ENCODE measurements at regions not wholly inside any gene's neighbourhood (a gene's known extent, or its start where the extent isn't known, plus 50 kb on each side); places are given as distances from the start of the nearest gene placed in this dataset.

- Histone ChIP-seq H3K27me3 (replicated peaks) (no peaks in the 10 kb centered on the region), H3K4me3 (ENCODE audit: low read depth, low read length) (no peak overlapping the region), H3K36me3 (replicated peaks) (no peaks in the 10 kb centered on the region), H3K27ac (no peak overlapping the region)
- no peak for DNase-seq
- TF ChIP-seq CTCF (IDR thresholded peaks at IDR 0.05; ENCODE audit: low read depth, low read length, missing control alignments), result no peak
- in situ Hi-C loops (cut with HindIII; ENCODE audit: low pct_ligation_motif_present, low sequenced_read_pairs), result no loop called here
These were observed 619.3 kb downstream of the PTPRU start for GRCh38 chr1:29855561-29856160.

- TF ChIP-seq CTCF (IDR thresholded peaks at IDR 0.05; ENCODE audit: low read depth, low read length, missing control alignments), result no peak
- Histone ChIP-seq H3K27ac (no peak overlapping the region), H3K4me3 (ENCODE audit: low read depth, low read length) (no peak overlapping the region), H3K36me3 (replicated peaks) (no peaks in the 10 kb centered on the region), H3K27me3 (replicated peaks) (no peaks in the 10 kb centered on the region)
- in situ Hi-C loops (cut with HindIII; ENCODE audit: low pct_ligation_motif_present, low sequenced_read_pairs), result no loop called here
- DNase-seq, result no peak
These were observed 618.5 kb downstream of the PTPRU start for GRCh38 chr1:29854700-29855276.

- no peaks in the 10 kb centered on the region for H3K27me3 ChIP-seq (replicated peaks)
- H3K27ac ChIP-seq, result no peak overlapping the region
- TF ChIP-seq CTCF (IDR thresholded peaks at IDR 0.05; ENCODE audit: low read depth, low read length, missing control alignments), result no peak
- no peak overlapping the region for H3K4me3 ChIP-seq (ENCODE audit: low read depth, low read length)
- no peak for DNase-seq
- in situ Hi-C loops (cut with HindIII; ENCODE audit: low pct_ligation_motif_present, low sequenced_read_pairs), result no loop called here
- H3K36me3 ChIP-seq (replicated peaks), result no peaks in the 10 kb centered on the region
These were observed 617.5 kb downstream of the PTPRU start for GRCh38 chr1:29853716-29854330.

GRCh38 chr1:29852248-29852647 lies 615.9 kb downstream of the PTPRU start:
- no peak overlapping the region for H3K4me3 ChIP-seq (ENCODE audit: low read depth, low read length)
- no peak for TF ChIP-seq CTCF (IDR thresholded peaks at IDR 0.05; ENCODE audit: low read depth, low read length, missing control alignments)
- DNase-seq, result no peak

GRCh38 chr1:29851691-29852090 lies 615.4 kb downstream of the PTPRU start:
- Histone ChIP-seq H3K4me3 (ENCODE audit: low read depth, low read length) (no peak overlapping the region), H3K27ac (no peak overlapping the region), H3K36me3 (replicated peaks) (no peaks in the 10 kb centered on the region), H3K27me3 (replicated peaks) (no peaks in the 10 kb centered on the region)
- DNase-seq, result no peak
- in situ Hi-C loops (cut with HindIII; ENCODE audit: low pct_ligation_motif_present, low sequenced_read_pairs), result no loop called here
- no peak for TF ChIP-seq CTCF (IDR thresholded peaks at IDR 0.05; ENCODE audit: low read depth, low read length, missing control alignments)

More at GRCh38 chr1:29852248-29852647, 615.9 kb downstream of the PTPRU start:
- in situ Hi-C loops (cut with HindIII; ENCODE audit: low pct_ligation_motif_present, low sequenced_read_pairs), result no loop called here
- H3K27me3 ChIP-seq (replicated peaks), result no peaks in the 10 kb centered on the region
- no peak overlapping the region for H3K27ac ChIP-seq
- H3K36me3 ChIP-seq (replicated peaks), result no peaks in the 10 kb centered on the region
